Adrenal gland (tissue), 5 donors: ENCODE measurements at regions not wholly inside any gene's neighbourhood (a gene's known extent, or its start where the extent isn't known, plus 50 kb on each side); places are given as distances from the start of the nearest gene placed in this dataset.

Source experiments
- POLR2A ChIP-seq, 2 donors: fragments of 450-650 bp; IDR thresholded peaks; one replicate each; pipeline ENCODE4 v1.6.1; 2017; ENCODE audit warnings: antibody characterized with exemption in 2 of 2, mild to moderate bottlenecking in 2 of 2, moderate library complexity in 1 of 2
- TF ChIP-seq, protein P1 (sequence below), 6 experiments: fragments of 450-650 bp in 4 of 6; fragments of 200-600 bp in 2 of 6; sonication (generic) in 1 of 6; IDR thresholded peaks; 1 replicate in 5 of 6; 2 replicates in 1 of 6; pipeline versions ENCODE4 v1.5.1 to v1.8.0; 2016 to 2021; ENCODE audit warnings: antibody characterized with exemption in 6 of 6, mild to moderate bottlenecking in 2 of 6, moderate library complexity in 1 of 6
- donor health status: DM: no; HTN: no; CAD: no.

DNA sequence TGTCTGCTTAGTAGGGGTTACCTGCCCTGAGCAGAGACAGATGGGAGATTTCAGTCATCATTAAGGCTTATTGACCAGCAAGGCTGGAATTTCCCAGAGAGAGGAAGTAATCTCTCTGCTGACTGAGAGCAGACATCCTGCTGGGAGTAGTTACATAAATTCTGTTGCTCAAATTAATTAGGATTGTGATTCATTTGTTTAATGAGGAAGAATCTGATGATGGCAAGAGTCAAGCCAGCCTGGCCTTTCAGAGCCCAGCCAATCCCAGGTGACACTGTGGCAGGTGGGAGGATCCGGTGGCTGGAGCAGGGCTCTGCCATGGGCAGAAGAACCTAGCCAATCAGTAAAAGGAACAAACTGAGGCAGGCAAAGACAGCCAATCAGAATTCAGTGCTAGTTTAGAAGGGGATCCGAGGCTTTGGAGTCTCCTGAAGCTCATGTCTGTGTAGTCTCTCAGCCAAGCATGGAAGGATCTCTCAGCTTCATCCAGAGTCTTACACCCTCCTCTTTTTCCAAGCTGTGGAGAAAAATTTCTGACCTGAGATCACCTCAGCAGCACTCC is 61.2 kb upstream of the CHST1 start:
- TF ChIP-seq, protein P1, sequence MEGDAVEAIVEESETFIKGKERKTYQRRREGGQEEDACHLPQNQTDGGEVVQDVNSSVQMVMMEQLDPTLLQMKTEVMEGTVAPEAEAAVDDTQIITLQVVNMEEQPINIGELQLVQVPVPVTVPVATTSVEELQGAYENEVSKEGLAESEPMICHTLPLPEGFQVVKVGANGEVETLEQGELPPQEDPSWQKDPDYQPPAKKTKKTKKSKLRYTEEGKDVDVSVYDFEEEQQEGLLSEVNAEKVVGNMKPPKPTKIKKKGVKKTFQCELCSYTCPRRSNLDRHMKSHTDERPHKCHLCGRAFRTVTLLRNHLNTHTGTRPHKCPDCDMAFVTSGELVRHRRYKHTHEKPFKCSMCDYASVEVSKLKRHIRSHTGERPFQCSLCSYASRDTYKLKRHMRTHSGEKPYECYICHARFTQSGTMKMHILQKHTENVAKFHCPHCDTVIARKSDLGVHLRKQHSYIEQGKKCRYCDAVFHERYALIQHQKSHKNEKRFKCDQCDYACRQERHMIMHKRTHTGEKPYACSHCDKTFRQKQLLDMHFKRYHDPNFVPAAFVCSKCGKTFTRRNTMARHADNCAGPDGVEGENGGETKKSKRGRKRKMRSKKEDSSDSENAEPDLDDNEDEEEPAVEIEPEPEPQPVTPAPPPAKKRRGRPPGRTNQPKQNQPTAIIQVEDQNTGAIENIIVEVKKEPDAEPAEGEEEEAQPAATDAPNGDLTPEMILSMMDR (IDR thresholded peaks at IDR 0.05), result no peak
- TF ChIP-seq POLR2A (IDR thresholded peaks at IDR 0.05), result no peak
